ENCODE measurements at regions not wholly inside any gene's neighbourhood (a gene's known extent, or its start where the extent isn't known, plus 50 kb on each side); places are given as distances from the start of the nearest gene placed in this dataset.

DNA sequence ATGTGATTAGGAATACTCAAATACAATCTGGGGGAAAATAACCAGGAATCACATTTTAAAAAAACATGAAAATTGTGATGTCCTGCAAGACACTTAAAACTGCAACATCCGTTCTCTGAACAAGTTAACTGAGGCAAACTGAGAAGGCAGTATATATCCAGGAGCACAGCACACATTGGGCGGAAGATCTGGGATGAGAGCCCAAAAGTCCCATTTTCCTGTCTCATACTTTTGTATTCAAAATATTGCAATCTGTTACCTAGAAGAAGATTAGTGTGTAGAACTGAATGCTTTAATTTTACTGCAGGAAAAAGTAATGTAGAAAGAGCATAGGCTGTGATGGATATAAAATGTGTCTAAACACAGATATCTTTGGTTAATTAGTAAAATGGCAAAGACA, 276.8 kb upstream of the FANCL start:
- H3K9ac ChIP-seq (replicated peaks in 1 of 4; ENCODE audit: extremely low read depth in 1 of 4, low read depth in 3 of 4, low read length in 3 of 4): no peak overlapping the region
- H3K27me3 ChIP-seq (replicated peaks in 1 of 4; ENCODE audit: control insufficient read depth in 3 of 4, extremely low read depth in 1 of 4, insufficient read depth in 3 of 4, low read length in 3 of 4): no peaks in the 10 kb centered on the region
- no peak overlapping the region for H2BK5ac ChIP-seq (ENCODE audit: low read depth, low read length)
- no peak overlapping the region for H4K91ac ChIP-seq (replicated peaks; ENCODE audit: insufficient read length, low read length)
- no peak overlapping the region for H3K18ac ChIP-seq (ENCODE audit: extremely low read depth, low read length)
- peaks cover 0 to 9% (median 7%) of the 10 kb centered on the region in 4 experiments; a peak in 3 of 7 replicates for H3K4me1 ChIP-seq (replicated peaks in 1 of 4; ENCODE audit: control insufficient read depth in 3 of 4, insufficient read depth in 4 of 4, low read length in 3 of 4)
- 90% methylated on average over 2 of the region's 2 CpGs; no CpG with 5 or more reads in 1 of the 2 experiments for WGBS, 2 experiments (ENCODE audit: extremely low coverage in 1 of 2, insufficient coverage in 1 of 2, insufficient read length in 1 of 2, insufficient replicate concordance in 2 of 2, low coverage in 1 of 2, low lambda C conversion rate in 2 of 2, missing lambda C conversion rate in 1 of 2)
- no peak overlapping the region for H2BK120ac ChIP-seq (replicated peaks; ENCODE audit: low read depth, low read length)
- H3K4me3 ChIP-seq (ENCODE audit: extremely low read depth in 1 of 4, insufficient read depth in 2 of 4, low read depth in 3 of 4, low read length in 4 of 4): no peak overlapping the region
- H3K9me3 ChIP-seq (ENCODE audit: insufficient read depth in 2 of 2, low read depth in 1 of 2, low read length in 1 of 2): no peaks in the 10 kb centered on the region
- H3K79me1 ChIP-seq (ENCODE audit: low read depth, low read length): no peaks in the 10 kb centered on the region
- no peak overlapping the region for H2BK12ac ChIP-seq (ENCODE audit: low read depth, low read length)
- no peak overlapping the region for H3K27ac ChIP-seq (ENCODE audit: low read depth, low read length)
- no peak overlapping the region for H3K56ac ChIP-seq (replicated peaks; ENCODE audit: insufficient read length, low read depth, low read length)
- no peak overlapping the region for H2BK20ac ChIP-seq (ENCODE audit: low read length)
- FAIRE-seq (peak; percentile 13), DNase-seq (ENCODE audit: low read depth in 1 of 2, low spot score in 2 of 2) (no peak)
- no peak overlapping the region for H2AK5ac ChIP-seq (ENCODE audit: low read depth, low read length)
- no peaks in the 10 kb centered on the region for H3K79me2 ChIP-seq (ENCODE audit: control insufficient read depth in 1 of 2, insufficient read depth in 2 of 2, low read length in 2 of 2)
- no peak overlapping the region for H3K4me2 ChIP-seq (ENCODE audit: insufficient read depth in 1 of 2, low read depth in 2 of 2, low read length in 2 of 2)
- H3K4ac ChIP-seq (replicated peaks; ENCODE audit: insufficient read length, low read depth, low read length): no peak overlapping the region
- no peaks in the 10 kb centered on the region for H3K36me3 ChIP-seq (ENCODE audit: control insufficient read depth in 2 of 4, insufficient read depth in 4 of 4, low read length in 3 of 4)
- ChIA-PET CTCF (ENCODE audit: partially characterized antibody) (interaction anchor here (0.6 kb wide), 1 partner anchor 37 kb away, joined by 3 read pairs; no protein-coding TSS in a partner anchor), POLR2A (ENCODE audit: partially characterized antibody) (no interaction called here)
- H3K14ac ChIP-seq (ENCODE audit: insufficient read length): no peak overlapping the region
- no peak overlapping the region for H3K23ac ChIP-seq (ENCODE audit: insufficient read length)
- no peaks in the 10 kb centered on the region for H4K20me1 ChIP-seq (replicated peaks in 1 of 2; ENCODE audit: control insufficient read depth in 1 of 2, insufficient read depth in 2 of 2, low read length in 2 of 2)
- no peak overlapping the region for H2BK15ac ChIP-seq (ENCODE audit: low read length)
- no peak overlapping the region for H2AFZ ChIP-seq (ENCODE audit: low read length)
- no peaks in the 10 kb centered on the region for H3K23me2 ChIP-seq (ENCODE audit: low read depth, low read length)
- H4K5ac ChIP-seq (ENCODE audit: insufficient read length, low read depth, low read length): no peak overlapping the region
- H4K8ac ChIP-seq (ENCODE audit: extremely low read depth, insufficient read depth, low read length): no peak overlapping the region
- TF ChIP-seq MAFK (IDR thresholded peaks at IDR 0.05; ENCODE audit: low read depth, low read length): no peak
- TF ChIP-seq BCL11A (IDR thresholded peaks at IDR 0.05; ENCODE audit: low read depth in 2 of 2, low read length in 2 of 2): no peak
- TF ChIP-seq KDM4A (IDR thresholded peaks at IDR 0.05; ENCODE audit: low read depth, low read length, severe bottlenecking): no peak
- no peak for TF ChIP-seq FOSL1 (IDR thresholded peaks at IDR 0.05; ENCODE audit: insufficient read depth, low read depth, low read length)
- TF ChIP-seq SRF (IDR thresholded peaks at IDR 0.05; ENCODE audit: low read depth, low read length): no peak
